SK-N-MC (cell line): ENCODE measurements at regions not wholly inside any gene's neighbourhood (a gene's known extent, or its start where the extent isn't known, plus 50 kb on each side); places are given as distances from the start of the nearest gene placed in this dataset.

ENCODE experiments used
- EZH2 ChIP-seq: fragments of 200-600 bp; sonication (generic); IDR thresholded peaks from one replicate; pipeline ENCODE4 v1.6.1; 2017; ENCODE audit warnings: antibody characterized with exemption
- FOXP2 ChIP-seq: optimal IDR thresholded peaks from 2 replicates; pipeline ENCODE3; 2011; ENCODE audit warnings: mild to moderate bottlenecking, moderate library complexity; ENCODE audit not compliant: insufficient read depth; ENCODE audit errors: extremely low read length, control extremely low read depth
- POLR2AphosphoS5 ChIP-seq: IDR thresholded peaks from 2 replicates; pipeline ENCODE4 v1.6.1; 2012; ENCODE audit warnings: mild to moderate bottlenecking, low read depth, low read length, borderline replicate concordance

DNA sequence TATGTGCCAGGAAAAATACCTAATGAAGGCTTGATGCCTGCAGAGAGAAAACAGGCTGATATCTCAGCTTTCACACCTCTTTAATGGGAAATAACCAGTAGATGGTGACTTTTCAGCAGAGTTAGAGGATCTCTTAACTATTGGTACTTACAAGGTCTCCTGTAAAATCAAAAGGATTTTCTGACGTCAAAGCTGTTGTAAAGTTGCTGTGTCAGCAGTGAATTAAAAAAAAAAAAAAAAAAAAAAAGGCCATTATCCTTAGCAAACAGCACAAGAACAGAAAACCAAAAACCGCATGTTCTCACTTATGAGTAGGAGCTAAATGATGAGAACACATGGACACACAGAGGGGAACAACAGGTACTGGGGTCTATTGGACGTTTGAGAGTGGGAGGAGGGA, 349.1 kb downstream of the AMY1C start:
- TF ChIP-seq EZH2: no peak
- TF ChIP-seq POLR2AphosphoS5: no peak
- TF ChIP-seq FOXP2: no peak
